HG02763 (cell line): ENCODE measurements at regions not wholly inside any gene's neighbourhood (a gene's known extent, or its start where the extent isn't known, plus 50 kb on each side); places are given as distances from the start of the nearest gene placed in this dataset.

Experiments
- ATAC-seq: cut with Tn5 transposase; IDR thresholded peaks from one replicate; pipeline ENCODE4 v1.9.1; 2021; ENCODE audit warnings: mild to moderate bottlenecking, moderate library complexity; ENCODE audit not compliant: unreplicated experiment

- ATAC-seq: no peak
Measured at GRCh38 chrX:97763981-97764380, 880.3 kb downstream of the RPA4 start.

DNA sequence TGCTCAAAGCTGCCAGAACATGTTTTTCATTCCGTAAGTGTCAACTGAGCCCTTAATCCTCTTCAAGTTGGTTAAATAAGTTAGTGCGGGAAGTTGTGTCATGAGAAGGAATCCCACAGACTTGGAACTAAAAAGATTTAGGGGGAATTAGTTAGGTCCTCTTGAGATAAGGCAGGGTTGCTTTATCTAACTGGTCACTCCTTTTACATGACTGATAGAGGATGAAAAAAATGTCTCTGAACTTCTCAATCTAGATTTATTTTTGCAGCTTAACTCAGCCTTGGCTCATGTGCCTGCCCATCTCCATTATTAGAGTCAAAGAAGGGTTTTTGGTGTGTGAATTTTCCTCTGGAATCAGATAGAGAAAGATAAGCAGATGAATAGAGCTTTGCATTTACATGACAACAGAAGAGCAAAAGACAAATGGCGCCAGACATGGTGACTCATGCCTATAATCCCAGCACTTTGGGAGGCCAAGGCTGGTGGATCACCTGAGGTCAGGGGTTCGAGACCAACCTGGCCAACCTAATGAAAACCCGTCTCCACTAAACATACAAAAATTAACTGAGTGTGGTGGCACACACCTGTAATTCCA lies 882.9 kb downstream of the RPA4 start:
- ATAC-seq: no peak

GRCh38 chrX:97787311-97787710 lies 903.6 kb downstream of the RPA4 start:
- ATAC-seq: no peak

DNA sequence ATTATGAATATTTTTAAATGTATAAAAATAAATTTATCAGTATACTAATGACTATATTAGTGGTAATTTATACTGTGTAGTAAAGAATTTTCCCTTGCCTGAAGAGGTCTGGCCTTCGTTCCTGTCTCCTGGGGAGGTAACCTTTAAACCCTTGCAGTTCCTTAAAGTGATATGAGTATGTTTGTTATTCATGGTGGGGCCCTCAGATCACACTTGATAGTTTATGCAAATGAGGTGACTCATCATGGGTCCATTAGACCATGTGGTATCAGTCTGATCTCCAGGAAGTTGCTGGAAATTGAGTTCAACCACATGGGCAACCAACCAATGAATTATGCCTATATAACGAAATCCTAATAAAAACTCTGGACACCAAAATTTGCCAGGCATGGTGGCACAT lies 904.1 kb downstream of the RPA4 start:
- no peak for ATAC-seq

DNA sequence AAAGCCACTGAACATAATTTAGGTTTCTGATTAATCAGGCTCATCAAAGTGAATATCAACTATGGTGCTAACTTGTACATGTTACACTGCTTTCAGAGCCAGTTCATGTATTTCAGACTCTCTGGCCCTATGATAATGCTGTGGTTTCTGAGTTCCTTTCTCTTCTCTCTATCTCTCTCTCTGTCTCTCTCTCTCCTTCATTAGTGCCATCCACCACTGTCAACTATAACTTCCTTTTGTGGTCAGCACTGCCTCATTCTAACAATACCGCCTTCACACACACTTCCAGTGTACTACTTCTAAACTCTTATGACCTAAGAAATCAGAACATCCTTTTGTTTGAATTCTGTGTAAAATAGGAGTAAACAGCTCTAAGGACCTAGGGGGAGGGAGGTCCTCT lies 907.1 kb downstream of the RPA4 start:
- no peak for ATAC-seq

GRCh38 chrX:97797076-97797475 lies 913.4 kb downstream of the RPA4 start:
- no peak for ATAC-seq

DNA sequence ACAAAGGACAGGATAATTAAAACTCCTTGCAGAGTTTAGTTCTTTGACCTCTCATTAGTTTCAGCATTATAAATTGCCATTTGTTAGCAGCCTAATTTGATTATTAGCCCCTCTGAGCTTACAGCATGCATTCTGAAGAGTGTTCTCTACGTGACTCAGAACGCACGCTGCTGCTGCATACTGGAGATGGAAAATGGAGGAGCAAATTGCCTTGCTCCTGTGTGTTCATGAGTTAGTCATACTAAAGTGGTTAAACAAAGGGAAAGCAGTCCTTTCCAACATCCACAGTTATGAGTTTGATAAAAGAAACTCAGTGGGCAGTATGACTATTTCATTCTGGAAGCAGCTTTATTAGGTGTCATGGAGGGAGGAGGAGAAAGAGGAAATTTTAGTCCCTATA lies 922.5 kb downstream of the RPA4 start:
- ATAC-seq: no peak

DNA sequence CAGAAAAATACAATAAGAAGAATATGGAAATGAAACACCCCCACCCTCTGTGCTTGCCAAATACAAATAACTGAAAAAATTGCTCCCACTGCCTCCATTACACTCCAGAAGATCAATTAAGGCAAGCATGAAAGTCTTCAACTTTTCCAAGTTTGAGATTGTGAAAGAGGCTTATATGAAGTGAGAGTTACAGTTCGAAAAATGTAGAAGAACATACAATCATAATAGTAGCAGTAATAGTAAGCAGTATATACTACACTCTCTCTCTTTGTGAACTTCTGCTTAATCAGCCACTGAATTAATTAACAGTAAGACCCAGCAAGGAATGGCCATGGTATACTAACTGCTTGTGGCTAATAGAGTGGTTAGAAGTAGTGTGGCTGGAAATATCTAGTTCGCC lies 923.2 kb downstream of the RPA4 start:
- ATAC-seq: no peak

DNA sequence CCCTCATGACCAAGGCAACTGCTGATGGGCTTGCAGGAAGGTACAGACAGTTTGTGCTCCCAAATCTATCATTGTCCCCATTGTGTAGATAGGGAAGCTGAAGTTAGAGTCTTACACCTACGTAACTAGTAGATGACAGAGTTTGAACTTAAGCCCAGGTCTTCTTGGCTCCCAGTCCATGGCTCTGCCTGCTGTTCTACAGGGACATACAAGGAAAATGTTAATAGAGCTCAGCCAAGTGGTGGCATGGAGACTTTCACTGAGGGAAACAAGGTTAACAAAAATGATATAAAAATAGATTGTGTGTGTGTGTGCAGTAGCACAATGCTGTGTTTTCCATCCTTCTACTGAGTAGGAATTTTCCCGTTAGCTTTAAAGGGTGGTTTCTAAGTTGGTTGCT lies 936.5 kb downstream of the RPA4 start:
- no peak for ATAC-seq

DNA sequence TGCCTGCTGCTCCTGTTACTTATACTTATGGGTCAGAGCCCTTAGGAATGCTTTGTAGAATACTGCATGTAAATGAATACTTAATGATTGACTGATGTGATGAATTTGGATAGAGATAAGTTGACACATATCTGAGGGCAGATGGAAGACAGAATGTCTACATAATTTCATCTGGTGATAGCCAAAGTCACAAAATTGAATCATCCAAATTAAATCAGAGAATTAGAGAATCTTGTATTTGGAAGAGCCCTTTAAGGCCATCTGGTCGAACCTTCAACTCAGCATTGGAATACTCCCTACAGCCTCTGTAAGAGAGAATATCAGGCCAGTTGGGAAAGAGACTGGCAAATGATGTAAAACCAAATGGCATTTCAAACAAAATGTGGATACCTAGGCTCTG lies 944.8 kb downstream of the RPA4 start:
- no peak for ATAC-seq

DNA sequence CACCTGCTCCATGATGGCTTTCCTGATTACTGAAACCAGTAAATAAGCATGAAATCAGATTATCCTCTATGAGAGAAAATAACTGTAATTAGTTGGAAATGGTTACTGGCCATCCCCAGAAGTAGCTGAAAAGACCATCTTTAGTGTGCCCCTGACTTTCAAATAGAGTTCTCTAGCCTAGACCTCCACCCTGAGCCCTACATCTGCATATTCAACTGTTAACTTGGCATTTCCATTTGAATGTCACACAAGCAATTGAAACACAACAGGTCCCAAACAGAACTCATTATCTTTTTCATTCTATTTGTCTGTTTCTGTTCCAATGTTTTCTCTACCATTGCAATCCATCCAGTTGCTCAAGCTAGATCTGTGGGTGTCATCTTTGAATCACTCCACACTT lies 952.3 kb downstream of the RPA4 start:
- ATAC-seq: no peak

DNA sequence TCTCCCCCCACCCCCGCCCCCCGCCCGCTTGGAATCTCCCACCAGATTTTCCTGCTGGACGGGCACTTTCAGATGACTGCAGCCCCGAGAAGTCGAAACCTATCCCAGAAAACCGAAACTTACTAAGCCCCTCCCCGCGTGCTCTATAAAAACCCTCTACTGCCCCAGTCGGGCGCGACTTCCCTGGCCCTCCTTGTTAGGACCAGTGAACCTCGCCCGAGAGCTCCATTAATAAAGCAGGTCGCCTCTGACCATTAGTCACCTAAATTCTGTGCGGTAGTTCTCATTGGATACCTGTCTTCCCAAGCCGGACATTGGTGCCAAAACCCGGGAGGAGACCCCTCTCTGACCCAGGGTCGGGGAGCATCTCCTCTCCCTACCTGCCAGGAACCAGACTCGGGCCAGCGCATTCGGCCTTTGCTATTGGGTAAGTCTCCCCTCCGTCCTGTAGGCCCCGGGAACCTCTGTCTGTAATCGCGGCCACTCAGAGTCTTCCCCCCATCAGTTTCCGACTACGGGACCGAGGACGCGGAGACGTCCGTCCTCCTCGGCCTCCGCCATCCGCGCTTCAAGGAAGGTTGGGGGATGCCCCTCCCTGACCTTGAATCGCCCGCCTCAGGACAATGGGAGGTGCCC lies 958.0 kb downstream of the RPA4 start:
- ATAC-seq: no peak

- no peak for ATAC-seq
Measured at GRCh38 chrX:97842468-97843199, 958.9 kb downstream of the RPA4 start.

DNA sequence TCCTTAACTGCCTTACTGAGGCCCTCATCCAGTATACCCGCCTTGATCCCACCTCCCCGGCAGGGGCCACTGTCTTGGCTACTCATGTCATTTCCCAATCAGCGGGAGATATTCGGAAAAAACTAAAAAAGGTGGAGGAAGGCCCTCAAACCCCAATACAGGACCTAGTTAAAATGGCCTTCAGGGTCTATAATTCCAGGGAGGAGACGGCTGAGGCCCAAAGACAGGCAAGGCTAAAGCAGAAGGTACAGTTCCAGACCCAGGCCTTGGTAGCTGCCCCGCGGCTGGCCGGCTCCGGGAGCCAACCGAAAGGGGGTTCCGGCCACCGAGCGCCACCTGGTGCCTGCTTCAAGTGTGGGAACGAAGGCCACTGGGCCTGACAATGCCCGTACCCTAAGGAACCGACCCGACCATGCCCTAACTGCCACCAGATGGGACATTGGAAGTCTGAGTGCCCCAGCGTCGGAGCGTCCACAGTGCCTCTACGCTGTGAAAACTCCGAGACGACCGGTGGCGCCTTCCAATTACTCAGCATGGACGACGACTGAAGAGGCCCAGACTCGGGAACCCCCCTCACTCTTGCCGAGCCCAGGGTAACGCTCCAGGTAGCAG lies 959.6 kb downstream of the RPA4 start:
- no peak for ATAC-seq

GRCh38 chrX:97844161-97844560 lies 960.5 kb downstream of the RPA4 start:
- no peak for ATAC-seq

DNA sequence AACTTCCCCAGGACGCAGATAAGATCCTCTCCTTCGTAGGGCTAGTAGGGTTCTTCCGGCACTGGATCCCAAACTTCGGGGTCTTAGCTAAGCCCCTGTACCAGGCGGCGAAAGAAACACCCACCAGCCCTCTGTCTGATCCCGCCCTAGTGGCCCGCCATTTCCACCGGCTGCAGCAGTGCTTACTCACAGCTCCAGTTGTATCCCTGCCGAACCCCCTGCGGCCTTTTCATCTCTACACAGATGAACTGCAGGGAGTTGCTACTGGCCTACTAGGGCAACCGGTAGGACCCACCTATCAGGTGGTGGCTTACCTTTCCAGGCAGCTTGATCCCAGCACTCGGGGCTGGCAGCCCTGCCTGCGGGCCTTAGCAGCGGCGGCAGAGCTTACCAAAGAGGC lies 961.2 kb downstream of the RPA4 start:
- no peak for ATAC-seq

DNA sequence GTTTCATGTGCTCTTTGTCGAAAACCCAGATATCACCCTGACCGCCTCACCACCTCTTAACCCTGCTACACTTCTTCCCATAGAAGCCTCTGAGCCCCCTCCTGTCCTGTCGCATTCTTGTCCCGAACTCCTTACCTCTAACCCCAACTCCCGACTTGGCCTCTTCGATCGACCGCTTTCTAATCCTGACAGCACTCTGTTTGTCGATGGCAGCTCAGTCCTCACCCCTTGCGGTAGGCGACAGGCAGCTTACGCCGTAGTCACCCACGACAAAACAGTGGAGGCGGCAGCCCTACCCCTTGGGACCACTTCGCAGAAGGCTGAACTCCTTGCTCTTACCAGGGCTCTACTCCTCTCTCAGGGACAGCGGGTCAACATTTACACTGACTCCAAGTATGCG lies 961.7 kb downstream of the RPA4 start:
- no peak for ATAC-seq

GRCh38 chrX:97846228-97846627 lies 962.5 kb downstream of the RPA4 start:
- no peak for ATAC-seq

DNA sequence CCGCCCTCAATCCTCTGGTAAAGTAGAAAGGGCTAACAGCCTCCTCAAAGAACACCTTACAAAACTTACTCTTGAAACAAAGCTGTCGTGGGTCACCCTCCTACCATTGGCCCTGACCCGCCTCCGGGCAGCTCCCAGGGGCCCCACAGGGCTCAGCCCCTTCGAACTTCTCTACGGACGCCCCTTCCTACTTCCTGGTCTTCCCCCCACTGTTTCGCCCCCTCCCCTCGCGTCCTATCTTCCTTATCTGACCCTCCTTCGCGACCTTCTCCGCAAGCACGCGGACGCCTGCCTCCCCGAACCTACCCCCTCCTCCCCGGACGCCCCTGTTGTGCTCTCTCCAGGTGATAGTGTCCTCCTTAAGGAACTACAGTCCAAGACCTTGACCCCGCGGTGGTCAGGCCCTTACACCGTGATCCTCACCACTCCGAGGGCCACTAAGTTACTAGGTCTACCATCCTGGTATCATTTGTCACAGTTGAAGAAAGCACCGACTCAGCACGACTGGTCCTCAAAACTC lies 963.1 kb downstream of the RPA4 start:
- no peak for ATAC-seq

- no peak for ATAC-seq
Measured at GRCh38 chrX:97847885-97848679, 964.4 kb downstream of the RPA4 start.

DNA sequence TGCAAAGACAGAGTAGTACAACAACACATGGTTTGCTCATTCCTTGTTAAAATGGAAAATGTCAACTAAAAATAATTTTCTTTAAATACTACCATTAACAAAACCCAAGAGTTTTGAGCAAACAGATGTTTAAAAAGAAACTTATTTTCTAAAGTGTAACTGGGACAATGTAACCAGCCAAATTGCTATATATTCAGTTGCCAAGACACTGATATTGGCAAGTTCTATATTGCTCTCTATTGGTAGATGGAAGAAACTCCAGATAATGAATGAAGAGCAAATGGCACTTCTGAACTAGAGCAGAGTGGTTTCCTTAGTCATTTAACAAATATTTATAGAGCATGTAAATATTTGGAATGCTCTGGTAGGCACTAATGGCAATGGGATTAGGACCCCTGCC lies 966.2 kb downstream of the RPA4 start:
- no peak for ATAC-seq
